ENCODE measurements at regions not wholly inside any gene's neighbourhood (a gene's known extent, or its start where the extent isn't known, plus 50 kb on each side); places are given as distances from the start of the nearest gene placed in this dataset.
"Not testable (repeated sequence)": the region's sequence is repeated elsewhere in the genome, so short reads cannot be mapped to it uniquely, and the experiment has no call there.

- no peak for DNase-seq
Measured at GRCh38 chr1:219713981-219714381, 101.1 kb upstream of the ZC3H11B start.

GRCh38 chr1:219712506-219712905 lies 99.6 kb upstream of the ZC3H11B start:
- no peak for DNase-seq

DNA sequence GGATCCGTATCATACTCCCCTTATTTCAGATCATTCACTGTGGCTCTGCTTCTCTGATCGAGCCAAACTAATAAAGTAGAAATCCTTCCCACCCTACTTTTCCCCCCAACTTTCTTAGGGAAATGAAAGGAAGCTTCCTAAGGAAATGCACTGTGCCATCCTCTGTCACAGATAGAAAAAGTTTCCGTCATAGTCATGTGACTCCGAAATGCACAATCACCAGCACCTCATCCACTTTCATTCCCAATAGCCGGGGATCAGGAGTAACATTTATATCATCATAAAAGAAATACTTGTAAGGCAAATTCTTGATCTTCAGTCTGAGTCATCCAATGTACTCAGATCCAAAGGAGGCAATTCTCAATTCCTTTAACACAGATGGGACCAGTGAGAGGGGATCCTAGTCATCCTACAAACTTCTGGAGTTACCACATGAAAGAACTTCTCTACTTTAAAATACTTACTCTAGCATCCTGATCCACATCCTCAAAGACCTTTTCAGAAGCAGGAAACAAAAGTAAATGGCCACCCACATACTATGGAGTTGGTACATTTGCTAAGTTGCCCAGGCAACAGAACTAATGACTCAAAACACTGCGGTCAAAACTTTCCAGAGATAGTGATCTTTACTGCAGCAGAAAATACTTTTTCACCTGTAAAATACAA lies 97.8 kb upstream of the ZC3H11B start:
- DNase-seq, result no peak

DNA sequence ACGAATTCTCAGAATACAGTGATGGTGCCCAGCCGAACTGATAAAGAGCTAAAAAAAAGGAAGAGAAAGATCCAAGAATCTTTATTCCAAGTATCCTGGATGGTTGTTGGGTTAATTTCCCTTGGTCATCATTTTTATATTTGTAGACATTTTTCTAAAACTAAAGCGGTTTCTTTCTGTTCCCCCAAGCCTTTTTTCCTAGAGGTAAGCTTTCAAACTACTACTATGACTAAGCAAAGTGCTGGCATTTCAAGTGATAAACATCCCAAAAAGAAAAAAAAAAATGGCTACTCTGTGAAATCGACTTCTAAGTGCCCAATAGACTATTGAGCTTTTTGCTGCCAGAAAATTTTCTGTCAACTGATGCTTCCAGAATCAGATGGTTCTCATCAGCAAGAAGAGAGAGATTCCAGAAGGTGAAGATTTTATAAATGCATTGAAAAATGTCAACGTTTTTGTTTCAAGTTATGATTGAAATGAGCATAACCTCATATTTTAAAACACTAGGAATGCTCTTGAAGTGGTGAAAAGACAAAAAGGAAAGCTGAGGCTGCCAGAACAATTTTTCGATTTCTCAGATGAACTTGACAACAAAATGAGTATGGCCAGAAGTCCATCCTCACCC lies 96.1 kb upstream of the ZC3H11B start:
- no peak for DNase-seq

GRCh38 chr1:219707885-219708284 lies 95.0 kb upstream of the ZC3H11B start:
- not testable (repeated sequence) for DNase-seq

GRCh38 chr1:219704331-219704730 lies 91.4 kb upstream of the ZC3H11B start:
- not testable (repeated sequence) for DNase-seq

DNA sequence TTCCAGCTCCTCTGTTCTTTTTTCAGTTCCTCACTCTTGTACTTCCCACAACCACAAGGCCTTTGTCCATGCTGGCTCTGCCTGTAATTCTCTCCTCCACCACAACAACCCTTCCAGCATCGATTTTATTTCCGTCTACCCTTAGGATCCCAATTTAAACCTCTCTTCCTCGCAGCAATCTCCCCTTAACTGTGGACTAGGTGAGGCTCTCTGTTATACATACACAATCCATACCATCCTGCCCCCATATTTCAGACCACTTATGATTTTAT lies 90.4 kb upstream of the ZC3H11B start:
- DNase-seq, result no peak

GRCh38 chr1:219701476-219701875 lies 88.6 kb upstream of the ZC3H11B start:
- DNase-seq, result no peak

DNA sequence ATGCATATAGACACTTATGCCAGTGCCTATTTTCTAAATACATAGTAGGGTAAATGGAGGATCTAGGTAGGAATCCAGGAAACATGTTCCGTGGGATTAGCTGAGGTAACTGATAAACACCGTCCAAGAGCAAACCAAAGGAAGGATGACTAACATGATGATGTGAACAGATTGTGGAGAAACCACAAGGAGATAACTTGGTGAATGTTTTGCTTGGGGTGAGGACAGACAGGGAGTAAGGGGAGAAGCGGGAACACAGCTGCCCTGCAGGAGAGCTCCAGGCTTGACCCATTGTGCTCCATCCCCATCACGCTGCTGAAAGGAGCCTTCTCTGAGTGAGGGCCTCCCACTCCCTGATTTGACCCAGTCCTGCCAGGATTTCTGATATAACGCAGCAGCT lies 87.0 kb upstream of the ZC3H11B start:
- no peak for DNase-seq

GRCh38 chr1:219697682-219698081 lies 84.8 kb upstream of the ZC3H11B start:
- no peak for DNase-seq

DNA sequence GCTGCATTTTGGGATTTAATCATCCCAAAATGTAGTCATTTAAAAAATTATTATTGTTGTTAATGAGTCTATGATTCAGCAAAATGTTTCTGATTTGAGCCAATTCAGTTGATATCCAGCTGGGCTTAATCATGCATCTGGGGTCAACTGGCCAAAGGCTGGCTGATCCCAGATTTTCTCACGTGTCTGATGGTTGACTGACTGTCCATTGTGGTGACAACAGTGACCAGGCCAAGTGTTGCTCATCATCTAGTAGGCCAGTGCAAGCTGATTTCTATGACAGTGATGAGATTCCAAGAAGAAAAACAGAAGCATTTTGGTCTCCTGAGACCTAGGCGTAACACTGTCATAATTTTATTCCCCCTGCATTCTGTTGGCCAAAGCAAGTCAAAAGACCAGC lies 80.1 kb upstream of the ZC3H11B start:
- no peak for DNase-seq

DNA sequence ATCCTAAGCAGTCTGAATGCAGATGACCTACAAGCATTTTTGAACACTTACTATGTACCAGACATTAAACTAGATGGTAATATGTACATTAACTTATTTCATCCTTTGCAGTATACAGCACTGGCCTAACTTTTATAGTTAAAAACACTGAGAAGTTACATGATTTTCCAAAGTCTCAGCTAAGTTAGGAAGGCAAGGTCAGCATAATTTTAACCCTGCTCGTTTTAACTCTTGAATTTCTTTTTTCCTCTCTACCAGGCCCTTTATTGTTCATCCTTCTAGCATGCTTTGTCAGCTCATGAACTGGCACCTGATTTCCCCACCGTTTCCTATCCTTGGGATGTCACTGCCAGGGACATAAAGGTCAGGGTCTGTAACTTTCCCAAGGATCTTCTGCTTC lies 76.9 kb upstream of the ZC3H11B start:
- no peak for DNase-seq

GRCh38 chr1:219687779-219688178 lies 74.9 kb upstream of the ZC3H11B start:
- no peak for DNase-seq

GRCh38 chr1:219686171-219686570 lies 73.3 kb upstream of the ZC3H11B start:
- no peak for DNase-seq

DNA sequence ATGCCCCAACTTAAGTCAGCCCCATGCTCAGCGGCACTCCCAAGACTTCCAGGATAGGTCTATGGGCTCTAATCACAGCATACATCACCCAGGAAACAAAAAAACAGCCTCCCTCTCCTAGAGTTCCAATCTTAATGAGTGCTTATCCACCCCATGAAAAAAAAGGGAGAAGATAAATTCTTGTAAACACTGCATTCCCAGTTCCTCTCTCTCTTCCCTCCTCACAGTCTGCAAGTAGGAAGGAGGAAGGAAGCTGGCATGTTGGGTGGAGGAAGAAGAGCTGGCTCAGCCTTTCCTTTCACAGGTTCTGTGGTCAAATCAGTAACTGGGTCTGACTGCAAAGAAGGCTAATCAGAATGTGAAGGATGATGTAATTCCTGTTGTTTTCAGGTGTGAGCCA lies 69.9 kb upstream of the ZC3H11B start:
- DNase-seq, result no peak

- no peak for DNase-seq
Measured at GRCh38 chr1:219681876-219682275, 69.0 kb upstream of the ZC3H11B start.

GRCh38 chr1:219676012-219676765 lies 63.3 kb upstream of the ZC3H11B start:
- DNase-seq, result no peak

DNA sequence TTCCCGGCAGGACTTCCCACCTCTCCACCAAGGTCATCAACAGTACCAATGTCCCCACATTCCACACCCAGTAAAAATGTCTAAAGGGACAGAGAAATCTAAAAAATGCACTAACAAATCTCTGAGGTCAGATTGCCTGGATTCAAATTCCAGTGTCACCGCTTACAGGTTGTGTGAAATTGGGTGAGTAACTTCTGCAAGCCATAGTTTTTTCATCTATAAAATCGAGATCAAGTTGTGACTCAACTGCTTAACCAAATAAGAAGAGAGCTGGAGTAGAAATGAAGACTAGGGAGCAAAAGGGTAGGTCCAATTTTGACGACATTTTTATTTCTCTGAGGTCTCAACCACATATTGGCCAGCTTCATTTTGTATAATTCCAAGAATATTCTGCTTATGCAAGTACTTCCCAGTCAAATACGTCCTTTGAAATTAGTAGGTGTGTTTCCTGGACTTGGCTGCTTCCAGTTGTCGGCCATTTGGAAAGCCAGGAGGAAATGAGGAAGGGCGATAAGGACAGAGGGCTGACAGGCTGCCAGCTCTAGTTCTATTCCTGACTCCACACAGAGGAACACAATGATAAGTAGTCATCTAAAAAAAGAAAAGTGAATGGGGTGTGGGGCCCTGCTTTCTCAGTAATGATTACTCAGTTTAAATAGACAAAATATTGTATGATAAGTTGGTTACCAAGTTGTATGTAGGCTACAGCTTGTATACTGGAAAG lies 57.7 kb upstream of the ZC3H11B start:
- DNase-seq, result no peak

DNA sequence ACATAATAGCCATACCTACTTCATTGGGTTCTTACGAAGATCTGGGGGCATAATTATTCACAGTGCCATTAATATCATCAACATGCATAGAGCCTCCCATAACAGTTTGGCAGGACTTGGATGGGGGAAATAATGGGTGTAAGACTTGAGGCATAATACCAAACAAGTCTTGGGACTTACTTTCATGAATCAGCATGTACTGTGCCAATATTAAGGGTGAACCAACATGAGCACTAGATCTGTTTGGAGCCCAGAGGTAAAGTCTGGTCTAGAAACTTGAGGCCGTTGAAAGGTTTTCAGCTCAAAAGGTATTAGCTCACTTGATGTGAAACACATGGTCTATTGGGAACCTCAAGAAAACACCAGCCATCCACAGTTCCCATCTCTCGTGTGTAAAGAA lies 56.7 kb upstream of the ZC3H11B start:
- DNase-seq, result no peak

DNA sequence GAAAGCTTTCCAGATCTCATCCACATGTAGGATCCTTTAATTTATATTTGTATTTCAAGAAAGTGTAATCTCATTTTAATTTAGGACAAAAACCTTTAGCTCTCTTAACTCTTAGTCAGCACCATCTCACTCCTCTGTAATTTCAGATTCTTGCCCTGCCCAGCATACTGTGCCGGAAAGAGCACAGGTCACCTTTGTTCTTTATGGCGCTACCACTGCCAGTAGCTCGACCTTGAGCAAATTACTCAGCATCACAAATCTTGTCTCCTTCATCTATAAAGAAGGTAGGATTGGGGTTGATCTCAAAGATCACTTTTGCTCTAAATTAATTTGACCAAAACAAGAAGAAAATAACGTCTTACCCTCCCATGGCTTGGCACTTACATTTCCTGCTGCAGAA lies 56.1 kb upstream of the ZC3H11B start:
- DNase-seq, result no peak

DNA sequence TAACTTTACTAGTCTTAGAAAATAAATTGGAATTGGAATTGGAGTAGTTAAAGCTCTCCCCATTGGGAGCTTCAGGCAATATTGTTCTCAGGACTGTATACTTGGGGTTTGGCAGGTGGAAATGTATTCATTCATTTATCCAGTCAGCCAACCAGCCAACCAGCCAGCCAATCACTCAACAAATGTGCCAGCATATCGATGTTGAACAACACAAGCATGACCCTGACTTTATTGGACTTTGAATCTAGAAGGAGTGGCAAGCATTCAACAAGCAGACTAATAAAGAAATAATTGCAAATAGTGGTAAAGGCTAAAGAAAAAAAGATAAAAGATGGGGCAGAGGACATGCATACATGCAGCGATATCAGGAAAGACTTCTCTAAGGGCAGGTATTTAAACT lies 55.5 kb upstream of the ZC3H11B start:
- no peak for DNase-seq

DNA sequence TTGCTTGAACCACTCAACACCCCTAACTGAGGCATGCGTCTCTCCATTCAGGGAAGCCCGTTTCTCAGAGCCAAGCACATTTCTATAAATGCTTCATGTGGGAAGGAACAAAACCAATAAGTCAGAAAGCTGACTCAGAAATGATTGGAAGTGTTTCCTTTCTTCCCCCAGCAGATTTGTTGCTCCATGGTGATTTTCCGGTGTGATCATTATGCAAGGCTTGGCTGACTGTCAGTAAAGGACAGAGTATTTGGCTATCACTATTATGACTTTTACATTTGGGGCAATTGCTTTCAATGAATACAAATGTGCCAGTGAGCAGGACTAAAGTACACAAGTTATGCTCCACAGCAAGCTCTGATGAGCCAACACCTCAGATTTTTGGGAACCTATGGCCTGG lies 53.3 kb upstream of the ZC3H11B start:
- DNase-seq, result no peak

DNA sequence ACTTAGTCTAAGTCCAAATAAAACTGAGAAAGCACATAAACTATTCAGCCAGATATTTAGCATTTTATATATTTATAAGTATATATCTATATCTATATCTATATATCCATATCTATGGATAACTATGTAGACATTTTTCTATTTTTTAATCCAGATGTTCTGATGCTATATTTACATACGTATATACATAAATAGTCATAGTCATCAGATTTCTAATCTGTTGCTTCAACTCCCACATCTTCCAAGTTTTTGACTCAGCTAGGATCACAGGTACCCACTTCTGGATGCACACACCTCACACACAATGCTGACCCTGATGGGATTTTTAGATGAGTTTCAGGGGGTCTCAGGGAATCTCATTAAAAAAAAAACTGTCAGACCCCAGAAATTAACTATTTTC lies 52.2 kb upstream of the ZC3H11B start:
- DNase-seq, result no peak
